K562 (cell line): ENCODE measurements at regions not wholly inside any gene's neighbourhood (a gene's known extent, or its start where the extent isn't known, plus 50 kb on each side); places are given as distances from the start of the nearest gene placed in this dataset.

Experiments used
- ATF2 ChIP-seq: sonication (generic); formaldehyde crosslinking; IDR thresholded peaks from 2 replicates; pipeline ENCODE4 v1.8.1; 2022; ENCODE audit warnings: missing genetic modification reagents
- CREB1 ChIP-seq, 2 experiments: sonication (generic) in 1 of 2; formaldehyde crosslinking in 1 of 2; IDR thresholded peaks; 2 replicates each; pipeline versions ENCODE4 v1.6.1 to v1.8.0; 2012 to 2022; ENCODE audit warnings: inconsistent platforms in 1 of 2, mild to moderate bottlenecking in 1 of 2, missing genetic modification reagents in 1 of 2, moderate library complexity in 1 of 2
- CTCF ChIP-seq, 3 experiments: IDR thresholded peaks in 2 of 3; conservative IDR thresholded peaks in 1 of 3; 2 replicates each; pipeline ENCODE4 v1.5.1; 2011 to 2012; ENCODE audit warnings: low read length in 3 of 3, mild to moderate bottlenecking in 3 of 3, control low read depth in 2 of 3, improper control_type of control experiment in 1 of 3, inconsistent platforms in 1 of 3, low read depth in 1 of 3, mixed read lengths in 1 of 3, moderate library complexity in 1 of 3; ENCODE audit not compliant: insufficient read depth in 2 of 3
- ETS1 ChIP-seq: conservative IDR thresholded peaks from 2 replicates; pipeline ENCODE4 v1.6.1; 2011; ENCODE audit warnings: low read depth, mild to moderate bottlenecking, low read length; ENCODE audit not compliant: control insufficient read depth
- FOXM1 ChIP-seq, 2 experiments: fragments of 450-650 bp in 1 of 2; sonication (generic) in 1 of 2; formaldehyde crosslinking in 1 of 2; IDR thresholded peaks; 2 replicates each; pipeline versions ENCODE4 v1.6.1 to v1.9.0; 2017 to 2022; ENCODE audit warnings: low read depth in 2 of 2, mild to moderate bottlenecking in 2 of 2, missing genetic modification reagents in 1 of 2, moderate library complexity in 1 of 2
- HCFC1 ChIP-seq: IDR thresholded peaks from 2 replicates; pipeline ENCODE4 v1.6.1; 2012; ENCODE audit warnings: low read depth, low read length, improper control_type of control experiment
- L3MBTL2 ChIP-seq: fragments of 450-650 bp; IDR thresholded peaks from 2 replicates; pipeline ENCODE4 v1.6.1; 2016; ENCODE audit warnings: mild to moderate bottlenecking, moderate library complexity
- MAX ChIP-seq: sonication (generic); formaldehyde crosslinking; IDR thresholded peaks from 2 replicates; pipeline ENCODE4 v1.9.0; 2022; ENCODE audit warnings: mild to moderate bottlenecking, missing genetic modification reagents
- MED1 ChIP-seq: sonication (generic); formaldehyde crosslinking; IDR thresholded peaks from 2 replicates; pipeline ENCODE4 v1.8.1; 2023; ENCODE audit warnings: missing genetic modification reagents, borderline replicate concordance
- MYNN ChIP-seq, 2 experiments: sonication (generic); formaldehyde crosslinking in 1 of 2; IDR thresholded peaks; 2 replicates each; pipeline versions ENCODE4 v1.5.0 to v1.6.1; 2016 to 2020; ENCODE audit warnings: antibody characterized with exemption in 1 of 2, missing genetic modification reagents in 1 of 2
- NFIC ChIP-seq: fragments of 450-650 bp; IDR thresholded peaks from 2 replicates; pipeline ENCODE4 v1.6.1; 2017; ENCODE audit warnings: mild to moderate bottlenecking, inconsistent platforms
- RERE ChIP-seq: sonication (generic); formaldehyde crosslinking; IDR thresholded peaks from 2 replicates; pipeline ENCODE4 v1.8.0; 2023; ENCODE audit warnings: missing genetic modification reagents, mild to moderate bottlenecking, borderline replicate concordance
- SRF ChIP-seq, 2 experiments: fragments of 250-450, 450-650 bp in 1 of 2; sonication (Bioruptor Pico) in 1 of 2; sonication (generic) in 1 of 2; formaldehyde crosslinking; IDR thresholded peaks; 2 replicates each; pipeline versions ENCODE4 v1.5.0 to v1.5.1; 2020 to 2022; ENCODE audit warnings: mild to moderate bottlenecking in 1 of 2, missing genetic modification reagents in 1 of 2
- ZKSCAN8 ChIP-seq: fragments of 200-800 bp; sonication (Bioruptor generic); IDR thresholded peaks from 2 replicates; pipeline ENCODE4 v1.6.1; 2016; ENCODE audit warnings: missing genetic modification characterization, missing compliant biosample characterization

GRCh38 chr14:66005900-66006434 lies 480.2 kb upstream of the CCDC196 start:
- TF ChIP-seq CTCF (IDR thresholded peaks at IDR 0.05 in 2 of 3, conservative IDR thresholded peaks at IDR 0.05 in 1 of 3; ENCODE audit: insufficient read depth in 2 of 3, low read depth in 1 of 3, low read length in 3 of 3) (no peak), SRF (CRISPR knock-in tag; IDR thresholded peaks at IDR 0.05) (no peak), RERE (CRISPR knock-in tag) (no peak), MED1 (CRISPR knock-in tag) (no peak), MAX (CRISPR knock-in tag) (no peak), NFIC (no peak), MYNN (IDR thresholded peaks at IDR 0.05) (no peak), MYNN (CRISPR knock-in tag; IDR thresholded peaks at IDR 0.05) (no peak), FOXM1 (IDR thresholded peaks at IDR 0.05; ENCODE audit: low read depth) (no peak), FOXM1 (CRISPR knock-in tag; IDR thresholded peaks at IDR 0.05; ENCODE audit: low read depth) (no peak), ZKSCAN8 (CRISPR knock-in tag) (no peak), L3MBTL2 (no peak), ATF2 (CRISPR knock-in tag) (no peak), ETS1 (no peak), CREB1 (IDR thresholded peaks at IDR 0.05) (no peak), CREB1 (CRISPR knock-in tag; IDR thresholded peaks at IDR 0.05) (no peak), HCFC1 (no peak)
